ENCODE measurements at regions not wholly inside any gene's neighbourhood (a gene's known extent, or its start where the extent isn't known, plus 50 kb on each side); places are given as distances from the start of the nearest gene placed in this dataset.

GRCh38 chr9:22548625-22549024 is 102.0 kb downstream of the DMRTA1 start:
- no peak for TF ChIP-seq CTCF (IDR thresholded peaks at IDR 0.05; ENCODE audit: low read depth, low read length, poor library complexity, severe bottlenecking)
- no peak for TF ChIP-seq EZH2phosphoT487 (IDR thresholded peaks at IDR 0.05; ENCODE audit: borderline replicate concordance, low read length)

Measured in DOHH2 (cell line).